Activated CD8-positive, alpha-beta T cell treated with anti-CD3 and anti-CD28 coated beads for 36 hours (primary cell): ENCODE measurements at regions not wholly inside any gene's neighbourhood (a gene's known extent, or its start where the extent isn't known, plus 50 kb on each side); places are given as distances from the start of the nearest gene placed in this dataset.

Experiments
- ATAC-seq: fragments of 200-7000 bp; cut with Tn5 transposase; one replicate; pipeline ENCODE4 v1.10.0; 2021; ENCODE audit warnings: mild to moderate bottlenecking, moderate library complexity
- CTCF ChIA-PET: fragments of 350-600 bp; sonication (Branson Sonifier 250); formaldehyde crosslinking; loops from one replicate; lab custom pipeline; 2021; ENCODE audit warnings: antibody characterized with exemption; lab: Charles Lee
- POLR2A ChIA-PET: fragments of 350-600 bp; sonication (Branson Sonifier 250); formaldehyde crosslinking; loops from one replicate; lab custom pipeline; 2021; ENCODE audit warnings: antibody characterized with exemption; lab: Charles Lee
- DNase-seq: peaks from one replicate; pipeline ENCODE4 v3.0.0-alpha.2; 2020
- H3K27ac Mint-ChIP-seq: one replicate; pipeline ENCODE4 v1.8.0; 2021; ENCODE audit warnings: mild to moderate bottlenecking, mixed read lengths
- H3K27me3 Mint-ChIP-seq: one replicate; pipeline ENCODE4 v1.8.0; 2021; ENCODE audit warnings: mixed read lengths
- H3K36me3 Mint-ChIP-seq: one replicate; pipeline ENCODE4 v1.8.0; 2021; ENCODE audit warnings: low read depth, mixed read lengths
- H3K4me1 Mint-ChIP-seq: one replicate; pipeline ENCODE4 v1.8.0; 2021; ENCODE audit warnings: low read depth, mixed read lengths
- H3K4me3 Mint-ChIP-seq: one replicate; pipeline ENCODE4 v1.8.0; 2021; ENCODE audit warnings: mild to moderate bottlenecking, moderate library complexity, mixed read lengths
- H3K9me3 Mint-ChIP-seq: one replicate; pipeline ENCODE4 v1.8.0; 2021; ENCODE audit warnings: mixed read lengths
- intact Hi-C: fragments of 100-400 bp; cut with micrococcal nuclease; formaldehyde crosslinking; loops from one replicate; pipeline ENCODE4 v1.10.0; 2022
- TF ChIP-seq, protein P1 (sequence below): fragments of 200-600 bp; IDR thresholded peaks from one replicate; pipeline ENCODE4 v1.8.0; 2022; ENCODE audit warnings: antibody characterized with exemption, mild to moderate bottlenecking

- no peak for DNase-seq
- Mint-ChIP-seq H3K36me3 (no peaks in the 10 kb centered on the region), H3K27me3 (peaks cover 5% of the 10 kb centered on the region), H3K27ac (no peak overlapping the region), H3K9me3 (no peaks in the 10 kb centered on the region), H3K4me1 (no peaks in the 10 kb centered on the region), H3K4me3 (no peak overlapping the region)
- ChIA-PET POLR2A (no interaction called here), CTCF (no interaction called here)
- TF ChIP-seq, protein P1, sequence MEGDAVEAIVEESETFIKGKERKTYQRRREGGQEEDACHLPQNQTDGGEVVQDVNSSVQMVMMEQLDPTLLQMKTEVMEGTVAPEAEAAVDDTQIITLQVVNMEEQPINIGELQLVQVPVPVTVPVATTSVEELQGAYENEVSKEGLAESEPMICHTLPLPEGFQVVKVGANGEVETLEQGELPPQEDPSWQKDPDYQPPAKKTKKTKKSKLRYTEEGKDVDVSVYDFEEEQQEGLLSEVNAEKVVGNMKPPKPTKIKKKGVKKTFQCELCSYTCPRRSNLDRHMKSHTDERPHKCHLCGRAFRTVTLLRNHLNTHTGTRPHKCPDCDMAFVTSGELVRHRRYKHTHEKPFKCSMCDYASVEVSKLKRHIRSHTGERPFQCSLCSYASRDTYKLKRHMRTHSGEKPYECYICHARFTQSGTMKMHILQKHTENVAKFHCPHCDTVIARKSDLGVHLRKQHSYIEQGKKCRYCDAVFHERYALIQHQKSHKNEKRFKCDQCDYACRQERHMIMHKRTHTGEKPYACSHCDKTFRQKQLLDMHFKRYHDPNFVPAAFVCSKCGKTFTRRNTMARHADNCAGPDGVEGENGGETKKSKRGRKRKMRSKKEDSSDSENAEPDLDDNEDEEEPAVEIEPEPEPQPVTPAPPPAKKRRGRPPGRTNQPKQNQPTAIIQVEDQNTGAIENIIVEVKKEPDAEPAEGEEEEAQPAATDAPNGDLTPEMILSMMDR, result no peak
- ATAC-seq, result no peak
- intact Hi-C loops, result no loop called here
These were observed 82.9 kb upstream of the MAFB start for GRCh38 chr20:40771848-40772511.

GRCh38 chr20:40773376-40773775 lies 84.3 kb upstream of the MAFB start:
- ChIA-PET CTCF (no interaction called here), POLR2A (interaction anchor here (1.0 kb wide), 1 partner anchor 38 kb away, joined by 3 read pairs; no protein-coding TSS in a partner anchor)
- ATAC-seq (no peak), DNase-seq (no peak)
- Mint-ChIP-seq H3K27me3 (peaks cover 5% of the 10 kb centered on the region), H3K4me1 (no peaks in the 10 kb centered on the region), H3K9me3 (no peaks in the 10 kb centered on the region), H3K27ac (no peak overlapping the region), H3K36me3 (no peaks in the 10 kb centered on the region), H3K4me3 (no peak overlapping the region)
- TF ChIP-seq, protein P1, result no peak
- intact Hi-C loops, result no loop called here

GRCh38 chr20:40774252-40774651 lies 85.2 kb upstream of the MAFB start:
- Mint-ChIP-seq H3K36me3 (no peaks in the 10 kb centered on the region), H3K4me1 (no peaks in the 10 kb centered on the region), H3K4me3 (no peak overlapping the region), H3K27ac (no peak overlapping the region), H3K27me3 (peaks cover 5% of the 10 kb centered on the region), H3K9me3 (no peaks in the 10 kb centered on the region)
- ATAC-seq (no peak), DNase-seq (no peak)
- TF ChIP-seq, protein P1, result no peak
- intact Hi-C loops, result no loop called here
- CTCF ChIA-PET, result interaction anchor here (0.9 to 1.3 kb wide), 2 partner anchors 9 to 33 kb away, joined by 4 to 5 read pairs; no protein-coding TSS in a partner anchor
- POLR2A ChIA-PET, result no interaction called here

- TF ChIP-seq, protein P1, result no peak
- H3K27ac Mint-ChIP-seq, result no peak overlapping the region
- CTCF ChIA-PET, result interaction anchor here (0.5 to 1.4 kb wide), 4 partner anchors 15 to 188 kb away, joined by 3 to 5 read pairs (median 4); no protein-coding TSS in a partner anchor
- no peak overlapping the region for H3K4me3 Mint-ChIP-seq
- ATAC-seq, result no peak
- no peak for DNase-seq
- no peaks in the 10 kb centered on the region for H3K9me3 Mint-ChIP-seq
- no peaks in the 10 kb centered on the region for H3K4me1 Mint-ChIP-seq
- intact Hi-C loops, result no loop called here
- H3K27me3 Mint-ChIP-seq, result peaks cover 2% of the 10 kb centered on the region
- POLR2A ChIA-PET, result no interaction called here
- H3K36me3 Mint-ChIP-seq, result no peaks in the 10 kb centered on the region
These were observed 86.6 kb upstream of the MAFB start for GRCh38 chr20:40775561-40776146.
